ENCODE measurements at regions not wholly inside any gene's neighbourhood (a gene's known extent, or its start where the extent isn't known, plus 50 kb on each side); places are given as distances from the start of the nearest gene placed in this dataset.

GRCh38 chr20:6228302-6228843 lies 105.5 kb upstream of the FERMT1 start:
- no peak for TF ChIP-seq CTCF (IDR thresholded peaks at IDR 0.05; ENCODE audit: poor library complexity, severe bottlenecking)
- TF ChIP-seq POLR2AphosphoS5 (IDR thresholded peaks at IDR 0.05): no peak
- TF ChIP-seq RAD21 (conservative IDR thresholded peaks at IDR 0.05): no peak
- no peak for TF ChIP-seq TAF1 (IDR thresholded peaks at IDR 0.05; ENCODE audit: low read depth)
- TF ChIP-seq EP300 (conservative IDR thresholded peaks at IDR 0.05; ENCODE audit: poor library complexity, severe bottlenecking): no peak
- no peak for TF ChIP-seq REST (IDR thresholded peaks at IDR 0.05; ENCODE audit: borderline replicate concordance)
- no peak for TF ChIP-seq EZH2 (IDR thresholded peaks at IDR 0.05; ENCODE audit: borderline replicate concordance, insufficient read depth, low read length, poor library complexity, severe bottlenecking)
- no peak for TF ChIP-seq SMC3 (conservative IDR thresholded peaks at IDR 0.05; ENCODE audit: poor library complexity)
- no peak for TF ChIP-seq MXI1 (conservative IDR thresholded peaks at IDR 0.05; ENCODE audit: poor library complexity, severe bottlenecking)
